ENCODE measurements at regions not wholly inside any gene's neighbourhood (a gene's known extent, or its start where the extent isn't known, plus 50 kb on each side); places are given as distances from the start of the nearest gene placed in this dataset.
A peak's percentile ranks its signal among the peaks of the same experiment; 100 is the strongest.

DNA sequence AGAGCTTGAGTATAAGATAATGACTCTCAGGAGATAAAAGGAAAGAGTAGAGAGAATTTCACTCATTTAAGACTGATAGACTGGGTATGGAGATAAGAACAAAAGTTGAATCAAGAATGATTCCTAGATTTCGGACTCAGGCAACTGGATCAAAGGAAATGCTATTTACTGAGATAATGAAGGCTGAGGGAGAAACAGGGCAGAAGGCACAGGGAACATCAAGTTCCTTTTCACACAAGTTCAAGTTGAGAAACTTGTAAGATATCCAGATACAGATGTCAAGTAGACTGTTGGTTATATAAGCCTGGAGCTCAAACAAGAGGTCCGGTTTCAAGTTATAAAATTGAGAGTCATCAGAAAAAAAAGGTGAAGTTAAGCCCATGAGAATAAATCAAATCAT lies 360.8 kb downstream of the TNS1 start:
- intact Hi-C loops (cut with DNase I; ENCODE audit: low total_unique reads): no loop called here
- Histone ChIP-seq H3K36me3 (ENCODE audit: low read depth, missing control alignments) (no peaks in the 10 kb centered on the region), H3K9me3 (no peaks in the 10 kb centered on the region), H3K4me1 (peaks cover 21% of the 10 kb centered on the region), H3K27me3 (no peaks in the 10 kb centered on the region), H3K4me3 (no peak overlapping the region), H3K27ac (peak overlapping the region in 1 of 2 donors; percentile 77)
- TF ChIP-seq POLR2A (IDR thresholded peaks at IDR 0.05): no peak
- TF ChIP-seq, protein P1, sequence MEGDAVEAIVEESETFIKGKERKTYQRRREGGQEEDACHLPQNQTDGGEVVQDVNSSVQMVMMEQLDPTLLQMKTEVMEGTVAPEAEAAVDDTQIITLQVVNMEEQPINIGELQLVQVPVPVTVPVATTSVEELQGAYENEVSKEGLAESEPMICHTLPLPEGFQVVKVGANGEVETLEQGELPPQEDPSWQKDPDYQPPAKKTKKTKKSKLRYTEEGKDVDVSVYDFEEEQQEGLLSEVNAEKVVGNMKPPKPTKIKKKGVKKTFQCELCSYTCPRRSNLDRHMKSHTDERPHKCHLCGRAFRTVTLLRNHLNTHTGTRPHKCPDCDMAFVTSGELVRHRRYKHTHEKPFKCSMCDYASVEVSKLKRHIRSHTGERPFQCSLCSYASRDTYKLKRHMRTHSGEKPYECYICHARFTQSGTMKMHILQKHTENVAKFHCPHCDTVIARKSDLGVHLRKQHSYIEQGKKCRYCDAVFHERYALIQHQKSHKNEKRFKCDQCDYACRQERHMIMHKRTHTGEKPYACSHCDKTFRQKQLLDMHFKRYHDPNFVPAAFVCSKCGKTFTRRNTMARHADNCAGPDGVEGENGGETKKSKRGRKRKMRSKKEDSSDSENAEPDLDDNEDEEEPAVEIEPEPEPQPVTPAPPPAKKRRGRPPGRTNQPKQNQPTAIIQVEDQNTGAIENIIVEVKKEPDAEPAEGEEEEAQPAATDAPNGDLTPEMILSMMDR (IDR thresholded peaks at IDR 0.05): no peak
- DNase-seq: no peak
- WGBS, 2 donors: 29 to 52% methylated on average over 2 of the region's 2 CpGs

DNA sequence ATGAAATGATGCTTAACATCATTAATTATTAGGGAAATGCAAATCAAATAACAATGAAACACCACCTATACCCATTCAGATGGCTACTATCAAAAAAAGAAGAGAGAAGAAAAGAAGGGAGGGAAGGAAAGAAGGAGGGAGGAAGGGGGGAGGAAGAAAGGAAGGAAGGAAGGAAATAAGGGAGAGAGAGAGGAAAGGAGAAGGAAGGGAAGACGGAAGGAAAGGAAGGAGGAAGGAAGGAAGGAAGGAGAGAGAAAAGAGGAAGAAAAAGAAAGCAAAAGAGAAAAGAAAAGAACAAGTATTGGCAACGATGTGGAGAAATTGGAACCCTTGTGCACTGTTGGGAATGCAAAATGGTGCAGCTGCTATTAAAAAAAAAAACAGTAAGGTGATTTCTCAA lies 363.3 kb downstream of the TNS1 start:
- H3K27me3 ChIP-seq: no peaks in the 10 kb centered on the region
- H3K4me1 ChIP-seq: peaks cover 26% of the 10 kb centered on the region
- no peak overlapping the region for H3K27ac ChIP-seq
- intact Hi-C loops (cut with DNase I; ENCODE audit: low total_unique reads): no loop called here
- no peaks in the 10 kb centered on the region for H3K9me3 ChIP-seq
- WGBS, 2 donors: 83 to 85% methylated on average over 2 of the region's 2 CpGs
- H3K36me3 ChIP-seq (ENCODE audit: low read depth, missing control alignments): no peaks in the 10 kb centered on the region
- DNase-seq: no peak
- H3K4me3 ChIP-seq: no peak overlapping the region
- TF ChIP-seq, protein P1 (IDR thresholded peaks at IDR 0.05): no peak
- TF ChIP-seq POLR2A (IDR thresholded peaks at IDR 0.05): no peak

DNA sequence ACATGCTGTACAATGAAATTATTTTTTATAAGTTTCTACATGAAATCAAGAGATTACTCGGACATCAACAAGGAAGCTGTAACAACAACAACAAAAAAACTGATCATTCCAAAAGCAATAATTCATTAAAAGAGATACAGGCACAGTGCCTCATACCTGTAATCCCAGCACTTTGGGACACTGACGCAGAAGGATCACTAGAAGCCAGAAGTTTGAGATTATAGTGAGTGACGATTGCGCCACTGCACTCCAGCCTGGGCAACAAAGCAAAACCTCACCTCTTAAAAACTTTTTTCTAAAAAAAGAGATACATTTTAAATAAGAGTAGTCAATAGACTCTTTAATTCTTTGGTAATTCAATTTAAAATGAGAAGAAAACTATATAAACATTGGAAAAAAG lies 364.3 kb downstream of the TNS1 start:
- no peak overlapping the region for H3K27ac ChIP-seq
- H3K4me1 ChIP-seq: peaks cover 20% of the 10 kb centered on the region
- intact Hi-C loops (cut with DNase I; ENCODE audit: low total_unique reads): no loop called here
- TF ChIP-seq, protein P1 (IDR thresholded peaks at IDR 0.05): no peak
- no peak for TF ChIP-seq POLR2A (IDR thresholded peaks at IDR 0.05)
- no peak overlapping the region for H3K4me3 ChIP-seq
- no peaks in the 10 kb centered on the region for H3K27me3 ChIP-seq
- 89 to 95% methylated on average over 4 of the region's 4 CpGs for WGBS, 2 donors
- DNase-seq: no peak
- no peaks in the 10 kb centered on the region for H3K36me3 ChIP-seq (ENCODE audit: low read depth, missing control alignments)
- H3K9me3 ChIP-seq: no peaks in the 10 kb centered on the region

DNA sequence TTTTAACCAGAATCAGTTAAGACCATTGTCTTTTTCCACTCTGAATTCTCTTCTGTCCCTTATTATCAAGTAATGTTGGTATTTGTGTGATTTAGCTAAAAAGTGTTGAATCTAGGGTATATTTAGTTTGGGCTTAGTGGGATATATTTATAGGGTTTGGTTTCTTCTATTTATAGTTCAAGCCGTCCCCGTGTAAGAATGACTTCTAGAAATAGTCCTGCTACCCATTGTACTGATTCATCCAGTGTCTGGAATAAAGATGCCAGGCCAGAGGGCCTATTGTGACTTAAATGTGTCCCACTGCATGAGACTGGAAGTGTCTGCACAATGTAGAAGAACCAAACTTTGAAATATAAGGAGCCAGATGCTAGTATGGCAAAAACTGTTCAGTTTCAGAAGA lies 364.8 kb downstream of the TNS1 start:
- no peaks in the 10 kb centered on the region for H3K27me3 ChIP-seq
- peaks cover 23% of the 10 kb centered on the region for H3K4me1 ChIP-seq
- no peak overlapping the region for H3K27ac ChIP-seq
- H3K4me3 ChIP-seq: no peak overlapping the region
- WGBS, 2 donors: 54 to 74% methylated on average over 2 of the region's 2 CpGs
- DNase-seq: no peak
- intact Hi-C loops (cut with DNase I; ENCODE audit: low total_unique reads): no loop called here
- H3K9me3 ChIP-seq: no peaks in the 10 kb centered on the region
- TF ChIP-seq, protein P1 (IDR thresholded peaks at IDR 0.05): no peak
- no peak for TF ChIP-seq POLR2A (IDR thresholded peaks at IDR 0.05)
- no peaks in the 10 kb centered on the region for H3K36me3 ChIP-seq (ENCODE audit: low read depth, missing control alignments)

DNA sequence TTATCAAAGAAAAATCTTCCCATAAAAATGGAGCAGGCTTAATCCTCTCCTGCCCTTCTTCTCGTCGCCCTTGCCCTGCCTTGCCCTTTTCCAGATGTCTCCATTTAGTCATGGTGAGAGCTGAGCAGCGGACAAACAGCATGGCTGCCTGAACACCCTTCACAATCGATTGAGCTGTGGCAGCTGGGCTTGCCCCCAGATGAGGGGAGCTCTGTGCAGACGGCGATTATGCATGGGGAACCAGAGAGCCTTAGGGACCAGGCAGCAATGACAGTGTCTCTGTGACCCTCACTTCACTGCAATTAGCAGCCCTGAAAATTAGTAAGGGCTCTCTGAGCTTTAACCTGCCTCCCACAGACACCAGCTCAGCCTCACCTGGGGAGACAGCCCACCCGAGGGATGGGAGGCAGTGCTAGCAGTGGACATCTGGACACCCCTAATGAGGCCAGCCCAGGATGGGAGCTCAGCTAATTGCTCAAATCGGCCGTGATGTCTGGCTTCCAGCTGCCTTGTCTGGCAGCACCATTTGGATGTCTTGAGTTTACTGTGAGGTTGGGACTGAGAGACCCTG lies 365.7 kb downstream of the TNS1 start:
- Histone ChIP-seq H3K27ac (peak overlapping the region in 1 of 2 donors; percentile 46), H3K9me3 (no peaks in the 10 kb centered on the region), H3K4me1 (peaks cover 19% of the 10 kb centered on the region), H3K27me3 (no peaks in the 10 kb centered on the region), H3K36me3 (ENCODE audit: low read depth, missing control alignments) (no peaks in the 10 kb centered on the region), H3K4me3 (no peak overlapping the region)
- 68 to 83% methylated on average over 4 to 9 of the region's 9 CpGs for WGBS, 2 donors
- no peak for DNase-seq
- TF ChIP-seq, protein P1 (IDR thresholded peaks at IDR 0.05): no peak
- no peak for TF ChIP-seq POLR2A (IDR thresholded peaks at IDR 0.05)
- intact Hi-C loops (cut with DNase I; ENCODE audit: low total_unique reads): no loop called here

Data from testis (tissue), 2 donors.